Gastroesophageal sphincter (tissue), 3 donors: ENCODE measurements at regions not wholly inside any gene's neighbourhood (a gene's known extent, or its start where the extent isn't known, plus 50 kb on each side); places are given as distances from the start of the nearest gene placed in this dataset.

ENCODE experiments used
- CTCF ChIP-seq, 4 experiments: fragments of 200-600 bp in 2 of 4; fragments of 450-650 bp in 2 of 4; sonication (generic) in 1 of 4; IDR thresholded peaks; one replicate each; pipeline ENCODE4 v1.5.1; 2017 to 2019; ENCODE audit warnings: antibody characterized with exemption in 4 of 4, mild to moderate bottlenecking in 2 of 4, moderate library complexity in 2 of 4
- EP300 ChIP-seq: sonication (generic); formaldehyde crosslinking; IDR thresholded peaks from one replicate; pipeline ENCODE4 v1.6.1; 2017; ENCODE audit warnings: antibody characterized with exemption, mild to moderate bottlenecking
- POLR2A ChIP-seq, 2 donors: fragments of 450-650 bp; IDR thresholded peaks; one replicate each; pipeline ENCODE4 v1.6.1; 2017; ENCODE audit warnings: antibody characterized with exemption in 2 of 2, mild to moderate bottlenecking in 2 of 2, moderate library complexity in 1 of 2
- POLR2AphosphoS5 ChIP-seq: sonication (generic); formaldehyde crosslinking; IDR thresholded peaks from one replicate; pipeline ENCODE4 v1.6.1; 2017; ENCODE audit warnings: antibody characterized with exemption

GRCh38 chr7:39808796-39809481 lies 141.1 kb upstream of the CDK13 start:
- TF ChIP-seq CTCF (IDR thresholded peaks at IDR 0.05) (no peak), POLR2A (IDR thresholded peaks at IDR 0.05) (no peak), EP300 (no peak), POLR2AphosphoS5 (no peak)
